Stimulated activated CD4-positive, alpha-beta T cell treated with anti-CD3 and anti-CD28 coated beads, Interleukin-1b, Interleukin-23, amount 100 ng/mL, for 48 hours (primary cell): ENCODE measurements at regions not wholly inside any gene's neighbourhood (a gene's known extent, or its start where the extent isn't known, plus 50 kb on each side); places are given as distances from the start of the nearest gene placed in this dataset.
"Not testable (repeated sequence)": the region's sequence is repeated elsewhere in the genome, so short reads cannot be mapped to it uniquely, and the experiment has no call there.

Experiments
- DNase-seq: peaks from one replicate; pipeline ENCODE4 v3.0.0-alpha.2; 2020

DNA sequence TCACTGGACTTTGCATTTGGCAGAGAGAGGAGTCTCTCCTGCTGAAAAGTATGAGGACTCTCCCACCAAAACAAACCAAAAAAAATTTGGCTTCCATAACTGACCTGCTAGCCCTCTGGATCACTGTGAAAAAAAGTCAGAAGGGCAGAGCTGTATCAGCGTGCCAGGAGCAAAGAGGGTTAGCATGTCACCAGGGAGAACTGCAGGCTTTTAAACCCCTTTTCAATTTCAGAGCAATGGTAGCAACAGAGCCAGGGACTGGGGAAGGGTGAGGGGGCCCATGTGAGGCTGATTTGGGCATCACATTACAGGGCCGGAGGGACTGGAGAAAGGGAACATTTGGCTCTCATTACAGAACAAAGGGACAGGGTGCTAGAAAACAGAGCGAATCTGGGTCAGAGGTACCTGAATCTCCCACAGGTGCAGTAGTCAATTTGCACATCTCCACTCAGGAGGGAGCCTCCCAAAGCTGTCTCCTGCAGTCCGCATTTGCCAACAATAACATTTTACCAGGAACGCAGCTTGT is 185.7 kb upstream of the EYA4 start:
- DNase-seq, result no peak

DNA sequence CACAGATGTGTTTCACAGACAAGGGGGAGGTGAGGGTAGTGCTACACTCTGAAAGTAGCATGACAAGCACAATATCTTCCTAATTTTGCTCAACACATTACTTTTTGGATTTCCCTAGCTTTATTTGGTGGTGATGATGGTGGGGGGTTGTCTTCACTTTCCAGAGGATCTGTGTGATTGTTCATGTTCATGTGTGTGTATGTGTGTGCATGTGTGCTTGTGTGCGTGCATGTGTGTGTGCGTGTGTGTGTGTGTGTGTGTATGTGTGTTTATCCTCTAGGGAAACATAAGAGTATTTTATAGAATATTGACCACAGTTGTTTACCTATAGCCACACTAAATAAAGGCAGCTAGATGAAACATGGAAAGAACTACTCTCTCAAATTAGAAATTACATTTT is 183.8 kb upstream of the EYA4 start:
- DNase-seq, result no peak

DNA sequence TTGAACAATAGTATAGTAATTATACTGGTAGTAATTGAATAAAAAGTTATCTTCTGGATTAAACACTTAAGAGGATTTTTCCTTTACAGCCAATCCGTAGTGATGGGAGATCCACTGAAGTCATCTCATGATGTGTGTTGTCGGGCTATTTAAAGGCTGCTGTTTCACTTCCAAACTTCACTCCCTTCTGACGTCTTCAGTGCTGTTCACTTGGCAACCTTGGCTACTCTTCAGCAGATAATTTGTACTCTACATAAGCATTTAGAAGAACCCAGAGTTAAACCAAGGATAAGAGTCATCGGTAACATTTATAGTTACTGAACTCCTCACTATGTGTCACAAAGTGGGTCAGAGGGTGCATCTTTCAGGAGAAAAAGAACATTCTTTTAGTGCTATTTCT is 179.1 kb upstream of the EYA4 start:
- no peak for DNase-seq

DNA sequence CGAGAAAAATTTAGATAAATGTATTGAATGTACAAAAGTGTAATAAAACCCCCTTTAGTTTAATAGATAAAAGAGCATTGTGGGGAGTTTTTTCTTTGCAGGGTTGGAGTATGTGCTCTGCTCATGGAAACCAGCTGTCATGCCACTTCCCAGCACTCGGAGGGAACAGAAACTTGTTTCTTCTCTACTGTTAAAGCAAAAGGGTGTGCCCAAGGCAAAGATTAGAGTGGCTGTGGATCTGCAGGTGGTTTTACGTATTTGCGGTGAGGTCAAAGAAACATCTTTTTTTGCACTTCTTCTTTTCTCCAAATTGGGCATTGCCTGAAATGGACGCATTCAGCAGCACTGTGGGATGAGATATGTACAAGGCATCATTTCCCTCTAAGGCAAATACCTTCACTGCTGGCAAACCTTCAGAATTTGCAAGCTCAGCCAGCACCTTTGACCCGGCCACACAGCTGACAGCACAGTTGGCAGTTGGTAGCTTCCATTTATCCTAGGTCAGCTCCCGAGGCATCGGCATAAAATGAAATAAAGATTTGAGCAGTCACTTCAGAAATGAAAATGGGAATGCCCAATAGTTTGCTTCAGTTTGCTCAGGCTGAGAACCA is 178.4 kb upstream of the EYA4 start:
- no peak for DNase-seq

DNA sequence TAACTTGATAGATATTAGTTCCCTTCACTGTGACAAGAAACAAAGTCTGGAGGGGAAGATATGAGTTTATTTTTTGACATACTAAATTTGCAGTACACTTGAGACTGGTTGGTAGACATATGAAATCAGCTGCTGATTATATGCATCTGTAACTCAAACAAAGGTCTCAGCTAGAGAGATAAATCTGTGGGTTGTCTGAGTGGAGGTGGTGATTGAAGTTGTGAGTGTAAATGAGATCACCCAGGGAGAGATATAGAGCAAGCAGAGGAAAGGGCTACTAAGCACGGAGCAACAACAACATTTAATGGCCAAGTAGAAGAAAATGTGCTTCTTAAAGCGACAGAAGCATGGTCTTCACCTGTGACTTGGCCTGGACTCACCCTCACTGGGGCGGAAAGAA is 173.2 kb upstream of the EYA4 start:
- DNase-seq, result no peak

DNA sequence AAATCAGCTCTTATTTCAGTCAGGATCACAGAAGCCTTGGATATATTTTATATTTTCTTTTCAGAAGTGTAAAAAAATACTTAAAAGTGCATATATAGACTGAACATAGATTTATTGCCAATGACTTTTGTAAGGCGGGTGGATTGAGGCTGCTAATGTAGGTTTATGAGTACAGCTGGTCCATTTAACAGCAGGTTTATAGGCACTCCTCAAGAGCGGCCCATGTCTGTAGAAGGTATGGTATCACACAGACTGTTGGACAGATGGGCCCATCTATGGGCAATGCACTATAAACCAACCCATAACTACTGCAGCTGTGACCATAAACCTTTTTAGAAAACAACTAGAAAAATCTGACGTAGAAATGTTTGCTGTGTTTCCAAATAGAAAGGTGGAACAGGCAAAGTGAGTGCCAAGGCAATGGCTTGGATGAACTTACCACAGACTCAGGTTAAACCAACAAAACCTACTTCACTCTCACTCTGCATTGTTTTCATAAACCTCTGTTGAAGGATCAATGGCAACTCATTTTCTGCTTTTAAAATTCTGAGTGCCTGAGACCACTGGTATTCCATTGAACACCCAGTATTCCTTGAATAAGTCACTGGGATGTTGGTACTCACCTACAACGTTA is 170.6 kb upstream of the EYA4 start:
- no peak for DNase-seq

DNA sequence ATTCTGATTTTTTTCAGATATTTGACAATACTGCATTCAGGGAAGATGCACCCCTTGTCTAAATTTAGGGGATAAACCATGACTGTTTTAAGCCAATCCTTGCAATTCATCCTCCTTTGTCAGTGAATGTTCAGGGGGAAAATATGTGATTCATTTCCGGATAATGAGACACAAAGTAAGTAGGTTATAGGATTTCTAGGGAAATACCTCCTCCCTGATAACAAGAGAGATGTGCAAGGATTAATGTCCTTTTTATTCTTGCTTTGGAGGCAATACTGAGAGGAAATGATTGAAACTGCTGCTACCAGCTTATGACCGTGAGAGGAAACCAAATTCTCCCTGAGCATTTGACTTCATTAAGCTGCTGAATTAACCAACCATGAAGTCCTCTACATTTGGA is 161.3 kb upstream of the EYA4 start:
- no peak for DNase-seq

DNA sequence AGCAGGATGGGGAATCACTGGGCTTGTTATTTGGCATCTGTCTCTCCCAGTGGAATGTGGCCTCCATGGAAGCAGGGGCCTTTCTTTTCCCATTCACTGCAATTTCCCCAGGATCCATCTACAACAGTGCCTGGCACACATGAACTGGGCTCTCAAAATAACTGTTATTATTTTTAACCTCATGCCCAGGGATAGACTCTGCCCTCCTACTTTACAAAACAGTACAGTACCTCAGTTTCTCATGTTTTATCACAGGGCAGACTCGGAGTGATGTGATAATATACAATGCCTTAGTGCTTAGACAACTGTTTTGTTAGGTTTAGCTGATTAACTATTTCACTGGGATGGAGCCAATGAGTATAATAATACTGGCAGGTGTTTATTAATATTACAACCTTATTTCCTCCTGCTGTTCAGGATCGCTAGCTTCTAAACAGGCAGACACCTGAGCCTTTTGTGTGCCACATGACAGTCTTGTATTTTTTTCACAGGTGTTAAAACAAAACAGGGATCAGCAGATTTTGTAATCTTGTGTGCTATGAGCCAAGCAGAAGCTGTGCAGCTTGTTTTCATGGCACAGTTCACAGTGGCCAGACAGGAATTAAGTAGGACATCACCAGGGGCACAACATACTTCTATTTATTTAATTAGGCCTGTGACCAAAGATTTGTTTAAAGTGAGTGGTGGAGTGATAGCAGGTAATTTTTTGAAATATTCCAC is 157.7 kb upstream of the EYA4 start:
- no peak for DNase-seq

DNA sequence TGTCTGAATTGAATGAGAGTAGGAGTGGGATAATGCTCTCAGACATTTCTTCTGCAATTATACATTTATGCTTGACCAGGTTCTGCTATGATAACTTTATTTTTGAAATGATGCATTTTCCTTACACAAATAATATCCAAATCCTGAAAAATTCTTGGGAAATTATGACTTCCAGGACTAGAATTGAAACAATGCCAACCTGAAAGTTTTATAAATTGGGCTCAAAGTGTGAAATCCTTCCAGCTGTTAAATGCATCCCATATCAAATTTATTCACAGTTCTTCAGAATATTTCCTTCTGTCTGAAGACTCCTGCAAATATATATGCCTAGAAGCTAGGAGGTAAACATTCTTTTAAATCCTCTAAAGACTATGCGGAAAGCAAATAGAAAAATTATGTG is 155.7 kb upstream of the EYA4 start:
- DNase-seq, result no peak

DNA sequence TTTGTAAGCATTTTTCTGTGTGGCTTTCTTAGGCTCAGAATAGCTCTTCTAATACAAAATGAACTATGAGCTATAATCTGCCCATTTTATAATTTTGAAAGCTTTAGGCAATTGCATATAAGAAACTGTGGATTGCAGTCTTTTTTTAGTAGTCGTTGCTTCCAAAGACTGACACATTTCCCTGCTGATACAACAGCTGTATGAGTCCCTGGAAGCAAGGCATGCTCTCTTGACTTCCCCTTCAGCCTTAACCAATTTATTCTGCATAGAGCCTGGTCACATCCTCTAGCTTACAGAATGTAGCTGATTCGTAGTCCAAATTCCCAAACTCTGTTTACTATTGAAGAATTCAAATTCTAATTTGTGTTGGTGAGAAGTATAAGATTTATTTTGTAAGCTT is 155.3 kb upstream of the EYA4 start:
- no peak for DNase-seq

DNA sequence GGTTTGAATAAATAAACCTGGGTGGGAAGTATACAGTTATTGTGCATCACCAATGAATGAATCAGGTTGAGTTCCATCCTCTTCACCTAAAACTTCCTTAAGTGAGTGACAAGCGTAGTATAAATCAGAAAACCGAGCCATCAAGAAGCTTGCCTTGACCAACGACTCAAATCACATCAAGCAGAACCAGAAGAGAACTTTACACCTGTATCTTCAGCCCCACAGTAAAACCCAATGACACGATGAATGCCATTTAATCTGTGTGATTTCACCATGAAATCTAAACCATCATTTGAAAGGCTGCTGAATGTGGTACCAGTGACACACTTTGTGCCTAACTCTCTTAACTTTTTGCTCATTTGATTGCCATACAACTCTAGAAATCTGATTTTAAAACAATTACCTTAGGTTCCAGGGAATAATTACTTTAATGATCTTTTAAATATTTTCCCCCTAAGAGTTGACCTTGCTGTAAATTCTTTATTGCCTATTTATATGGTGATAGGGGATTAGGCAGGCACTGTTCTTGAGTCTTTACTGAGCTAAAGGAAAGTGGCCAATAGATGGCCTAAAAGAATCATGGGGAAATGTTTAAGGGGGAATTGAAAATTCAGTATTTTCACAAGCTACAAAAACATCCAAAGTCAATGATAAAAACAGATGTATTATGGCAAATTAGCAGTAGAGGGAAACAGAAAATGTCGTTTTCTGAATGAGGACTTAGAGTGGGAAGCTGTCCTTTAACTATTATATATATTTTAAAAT is 152.0 kb upstream of the EYA4 start:
- no peak for DNase-seq

DNA sequence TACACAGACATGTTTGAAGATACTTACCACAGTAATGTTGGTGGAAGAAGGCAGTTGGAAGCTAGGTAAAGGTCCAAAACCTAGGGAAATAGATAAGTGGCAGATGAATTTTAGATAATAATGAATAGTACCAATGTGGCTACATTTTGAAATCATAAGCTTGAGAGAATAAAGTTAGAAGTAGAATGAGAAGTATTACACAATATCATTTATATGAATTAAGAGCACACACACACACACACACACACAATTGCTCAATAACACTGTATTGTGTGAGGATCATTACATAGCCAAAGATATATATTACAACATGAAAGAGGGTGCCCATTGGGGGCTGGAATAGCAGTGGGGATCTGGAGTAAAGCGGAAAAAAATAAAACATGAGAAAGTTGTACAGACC is 149.0 kb upstream of the EYA4 start:
- no peak for DNase-seq

DNA sequence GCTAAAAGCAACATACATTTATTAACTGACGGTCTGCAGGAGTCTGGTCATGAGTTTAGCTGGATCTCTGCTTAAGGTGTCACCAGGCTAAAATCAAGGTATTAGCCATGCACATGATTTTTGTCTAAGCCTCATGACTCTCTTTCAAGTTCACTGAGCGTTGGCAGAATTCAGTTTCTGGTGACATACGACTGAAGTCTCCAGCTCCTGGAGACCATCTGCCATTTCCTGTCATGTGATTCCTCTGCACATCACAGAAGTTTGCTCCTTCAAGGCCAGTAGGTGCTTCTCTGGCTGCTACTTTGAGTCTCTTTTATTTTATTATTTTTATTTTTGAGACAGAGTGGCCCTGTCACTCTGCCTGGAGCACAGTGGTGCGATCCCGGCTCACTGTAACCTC is 148.4 kb upstream of the EYA4 start:
- DNase-seq, result no peak

DNA sequence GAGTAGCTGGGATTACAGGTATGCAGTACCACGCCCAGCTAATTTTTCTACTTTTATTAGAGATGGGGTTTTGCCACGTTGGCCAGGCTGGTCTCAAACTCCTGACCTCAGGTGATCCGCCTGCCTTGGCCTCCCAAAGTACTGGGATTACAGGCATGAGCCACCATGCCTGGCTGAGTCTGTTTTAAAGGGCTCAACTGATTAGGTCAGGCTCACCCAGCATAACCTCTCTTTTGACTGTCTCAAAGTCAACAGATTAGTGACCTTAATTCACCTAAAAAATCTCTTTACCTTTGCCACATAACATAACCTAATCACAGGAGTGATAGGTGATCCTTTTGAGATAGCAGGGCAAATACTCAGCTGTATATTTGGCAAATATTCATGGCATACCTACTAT is 147.9 kb upstream of the EYA4 start:
- not testable (repeated sequence) for DNase-seq

DNA sequence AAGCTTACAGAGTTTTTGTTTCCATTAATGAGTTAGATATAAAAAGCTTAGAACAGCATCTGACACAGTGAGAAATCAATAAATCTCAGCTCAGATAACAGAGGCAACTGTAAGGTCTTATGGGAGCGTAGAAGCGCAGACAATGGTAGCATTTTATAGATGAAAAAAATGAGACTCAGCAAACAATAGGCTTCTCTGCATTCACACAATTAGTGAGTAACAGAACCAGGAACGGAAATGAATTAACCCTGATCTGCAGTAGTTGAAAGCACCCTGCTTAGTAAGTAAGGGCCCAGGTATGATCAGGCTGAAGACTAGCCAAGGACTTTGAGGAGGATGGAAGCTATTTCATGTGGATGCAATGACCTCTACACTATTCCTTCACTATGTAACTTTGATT is 147.2 kb upstream of the EYA4 start:
- no peak for DNase-seq

DNA sequence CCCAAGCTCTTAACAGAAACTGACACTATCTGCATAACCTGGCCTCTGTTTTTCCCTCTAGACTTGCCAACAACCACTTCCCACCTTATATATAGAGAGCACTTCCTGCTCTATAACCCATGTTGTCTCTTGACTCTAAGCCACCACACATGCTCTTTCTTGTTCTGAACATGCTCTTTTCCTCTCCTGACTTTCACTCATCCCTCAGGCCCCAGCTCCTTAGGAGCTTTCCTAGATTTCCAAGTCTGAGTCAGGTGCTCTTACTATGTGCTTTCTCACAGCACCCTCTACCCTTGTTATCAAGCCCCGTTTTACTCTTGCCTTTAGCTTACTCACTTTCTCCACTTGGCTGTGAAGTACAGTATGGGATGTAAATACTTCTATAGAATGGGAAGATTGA is 143.9 kb upstream of the EYA4 start:
- DNase-seq, result no peak

DNA sequence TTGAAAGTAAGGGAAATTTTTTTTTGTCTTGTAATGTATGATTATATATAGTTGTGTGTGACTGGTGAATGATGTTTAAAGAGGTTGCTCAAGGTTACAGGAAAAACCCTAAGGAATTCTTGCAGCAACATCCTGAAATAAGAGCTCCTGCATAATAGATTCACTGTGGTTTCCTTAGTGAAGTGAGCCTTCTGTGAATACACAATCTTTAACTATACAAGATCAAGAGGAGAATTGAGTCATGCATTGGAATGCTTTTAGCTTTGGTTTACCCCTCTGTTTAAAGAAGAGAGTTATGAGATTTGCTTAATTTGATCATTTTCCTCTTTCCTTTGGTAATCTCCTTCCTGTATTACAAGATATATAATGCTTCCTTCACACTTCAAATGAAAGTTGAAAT is 141.6 kb upstream of the EYA4 start:
- DNase-seq, result no peak

DNA sequence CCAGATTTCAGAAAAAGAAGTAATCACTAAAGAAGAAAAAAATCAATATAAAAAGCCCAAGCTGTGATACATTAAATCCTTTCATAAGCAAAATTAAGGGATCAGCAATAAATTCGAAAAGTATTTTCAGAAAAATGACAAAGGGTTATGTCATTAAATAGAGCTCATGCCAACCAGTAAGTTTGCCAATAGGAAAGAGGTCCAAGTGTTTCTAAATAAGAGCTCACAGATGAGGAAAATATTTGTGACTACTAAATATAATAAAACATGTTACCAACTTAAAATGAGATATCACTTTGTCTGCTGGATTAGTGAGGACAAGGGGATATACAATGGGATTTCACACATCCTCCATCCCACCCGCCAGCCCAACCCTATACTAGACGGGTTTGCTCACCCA is 140.3 kb upstream of the EYA4 start:
- no peak for DNase-seq

DNA sequence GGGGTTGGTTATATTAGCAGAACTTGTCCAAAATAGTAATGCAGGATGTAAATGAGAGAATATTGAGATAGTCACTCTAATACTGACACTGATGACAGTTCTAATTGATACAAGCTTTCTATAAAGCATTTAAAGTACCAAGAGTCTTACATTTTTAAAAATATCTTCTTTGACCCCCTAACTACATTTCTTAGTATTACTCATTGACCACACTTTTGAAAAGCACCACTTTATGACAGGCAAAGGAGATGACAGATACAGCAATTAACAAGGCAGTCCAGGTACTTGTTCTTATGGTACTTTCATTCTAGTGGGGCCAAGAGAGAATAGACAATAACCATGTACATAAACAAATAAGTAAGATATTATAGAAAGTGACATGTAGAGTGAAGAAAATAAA is 139.4 kb upstream of the EYA4 start:
- DNase-seq, result no peak

DNA sequence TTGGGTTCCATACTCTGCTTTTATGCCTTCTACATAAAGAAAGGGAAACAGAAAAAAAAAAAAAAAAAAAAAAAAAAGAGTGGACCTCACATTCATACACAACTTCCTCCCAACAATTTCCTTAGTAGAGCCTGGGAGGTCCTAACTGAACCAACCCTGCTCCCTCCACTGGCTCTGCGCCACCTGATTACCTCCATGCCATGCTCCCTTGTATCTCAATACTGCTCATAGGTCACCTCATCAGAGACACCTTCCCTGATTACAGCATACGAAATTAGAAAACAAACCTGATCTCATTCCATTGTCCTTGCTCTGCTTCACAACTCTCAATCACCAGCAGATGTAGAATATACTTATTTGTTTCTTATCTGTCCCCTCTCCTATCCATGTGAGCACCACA is 134.2 kb upstream of the EYA4 start:
- DNase-seq, result no peak

DNA sequence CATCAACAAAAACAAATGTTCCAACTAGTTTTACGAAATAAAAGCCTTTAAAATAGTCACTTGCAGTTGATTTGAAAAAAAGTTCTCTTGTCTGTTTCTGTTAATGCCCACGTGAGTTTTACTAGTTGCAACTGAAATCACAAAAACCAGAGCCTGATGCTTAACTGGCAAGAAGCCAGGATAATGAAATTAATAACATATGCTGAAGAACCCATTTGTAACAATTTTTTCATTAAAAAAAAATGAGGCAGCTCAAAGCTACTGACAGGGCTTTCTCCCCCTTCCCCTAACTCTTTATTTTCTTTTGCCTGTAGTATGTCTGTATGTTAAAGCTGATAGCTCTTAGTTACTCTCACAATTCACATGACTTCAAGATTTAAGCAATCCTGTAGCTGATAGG is 132.7 kb upstream of the EYA4 start:
- no peak for DNase-seq

DNA sequence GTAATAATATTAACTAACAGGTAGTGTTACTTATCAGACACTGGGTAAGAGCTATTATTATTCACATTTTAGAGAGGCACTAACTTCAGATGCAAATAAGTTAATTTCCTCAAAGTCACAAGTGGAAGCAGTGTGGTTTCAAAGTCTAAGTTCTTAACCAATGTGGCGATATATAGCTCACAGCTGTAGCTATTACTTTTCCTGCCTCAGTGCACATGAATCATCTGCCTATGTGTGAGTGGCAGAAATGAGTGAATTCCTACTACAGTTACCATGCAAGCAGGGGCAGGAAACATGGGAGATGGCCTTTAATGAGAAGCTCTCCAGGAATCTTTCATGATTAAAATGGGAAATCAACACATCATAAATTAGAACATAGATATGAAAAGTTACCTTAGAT is 126.2 kb upstream of the EYA4 start:
- DNase-seq, result no peak

DNA sequence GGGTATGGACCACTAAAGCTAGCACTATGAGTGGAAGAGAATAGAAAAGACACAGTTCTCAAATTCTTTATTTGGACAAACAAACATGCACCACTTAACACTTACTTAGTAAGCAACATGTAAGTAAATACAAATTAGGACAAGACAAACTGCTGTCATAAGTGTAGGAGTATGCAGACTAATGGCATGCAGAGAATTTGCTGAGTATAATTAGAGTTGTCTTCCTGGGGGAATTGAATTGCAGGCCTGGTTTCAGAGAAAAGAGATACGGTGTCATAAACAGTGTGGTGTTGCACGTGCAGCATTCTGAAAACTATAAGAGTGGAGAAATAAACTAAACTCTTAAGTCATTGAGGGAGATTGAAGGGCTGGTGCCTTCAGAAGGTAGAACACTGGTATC is 125.2 kb upstream of the EYA4 start:
- no peak for DNase-seq

DNA sequence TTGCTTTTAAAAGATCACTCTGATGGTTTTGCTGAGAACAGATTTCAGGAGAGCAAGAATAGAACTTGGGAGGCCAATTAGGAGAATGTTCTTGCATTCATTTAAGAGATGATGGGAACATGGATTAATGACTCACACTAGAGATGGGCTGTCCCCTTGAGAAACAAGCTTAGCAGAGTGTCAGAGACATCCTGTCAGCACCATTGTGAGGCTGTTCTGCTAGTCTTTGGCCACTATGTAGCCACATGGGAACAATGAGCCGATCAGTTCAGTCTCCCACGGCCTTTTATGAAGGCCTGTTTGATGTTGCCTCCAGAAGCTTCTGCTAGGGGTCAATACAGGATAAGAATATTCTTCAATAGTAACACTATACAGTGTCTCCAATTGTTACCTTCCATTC is 113.0 kb upstream of the EYA4 start:
- no peak for DNase-seq
